GM23248 (cell line): ENCODE measurements at regions not wholly inside any gene's neighbourhood (a gene's known extent, or its start where the extent isn't known, plus 50 kb on each side); places are given as distances from the start of the nearest gene placed in this dataset.

Experiments used
- EZH2 ChIP-seq: fragments of 200-600 bp; sonication (generic); IDR thresholded peaks from 2 replicates; pipeline ENCODE4 v1.6.1; 2018; ENCODE audit warnings: antibody characterized with exemption, mild to moderate bottlenecking; ENCODE audit not compliant: insufficient read depth, poor library complexity, severe bottlenecking
- EZH2phosphoT487 ChIP-seq: fragments of 200-600 bp; sonication (generic); IDR thresholded peaks from 2 replicates; pipeline ENCODE4 v1.6.1; 2018; ENCODE audit warnings: antibody characterized with exemption, moderate library complexity, mild to moderate bottlenecking, low read depth; ENCODE audit not compliant: insufficient read depth

GRCh38 chr12:14307004-14307403, 58.5 kb upstream of the ATF7IP start:
- TF ChIP-seq EZH2phosphoT487, result no peak
- TF ChIP-seq EZH2, result no peak
